ENCODE measurements at regions not wholly inside any gene's neighbourhood (a gene's known extent, or its start where the extent isn't known, plus 50 kb on each side); places are given as distances from the start of the nearest gene placed in this dataset.

GRCh38 chr6:19324376-19324775 is 512.8 kb upstream of the ID4 start:
- Histone ChIP-seq H3K36me3 (ENCODE audit: control insufficient read depth, low read length) (no peaks in the 10 kb centered on the region), H4K20me1 (ENCODE audit: control insufficient read depth, insufficient read depth, low read depth, low read length) (no peaks in the 10 kb centered on the region), H3K9me2 (replicated peaks; ENCODE audit: control insufficient read depth, low read length) (no peaks in the 10 kb centered on the region), H3K9me3 (ENCODE audit: control insufficient read depth, insufficient read depth, low read length) (no peaks in the 10 kb centered on the region), H3K4me2 (ENCODE audit: low read length) (no peak overlapping the region), H3F3A (ENCODE audit: control insufficient read depth, insufficient read depth) (no peaks in the 10 kb centered on the region), H3K27ac (ENCODE audit: low read depth, low read length) (no peak overlapping the region), H3K4me3 (ENCODE audit: low read length) (no peak overlapping the region), H3K4me1 (ENCODE audit: control insufficient read depth, low read length) (peaks cover 9% of the 10 kb centered on the region), H3K27me3 (ENCODE audit: control insufficient read depth, low read length) (no peaks in the 10 kb centered on the region), H3K79me2 (ENCODE audit: control insufficient read depth, low read length) (no peaks in the 10 kb centered on the region)
- TF ChIP-seq EZH2phosphoT487 (IDR thresholded peaks at IDR 0.05; ENCODE audit: borderline replicate concordance, low read length) (no peak), CTCF (IDR thresholded peaks at IDR 0.05; ENCODE audit: low read depth, low read length, poor library complexity, severe bottlenecking) (no peak)

GRCh38 chr6:19325335-19325789 is 511.8 kb upstream of the ID4 start:
- Histone ChIP-seq H3K27me3 (ENCODE audit: control insufficient read depth, low read length) (no peaks in the 10 kb centered on the region), H3K79me2 (ENCODE audit: control insufficient read depth, low read length) (no peaks in the 10 kb centered on the region), H3K4me3 (ENCODE audit: low read length) (no peak overlapping the region), H3K9me3 (ENCODE audit: control insufficient read depth, insufficient read depth, low read length) (no peaks in the 10 kb centered on the region), H4K20me1 (ENCODE audit: control insufficient read depth, insufficient read depth, low read depth, low read length) (no peaks in the 10 kb centered on the region), H3K36me3 (ENCODE audit: control insufficient read depth, low read length) (no peaks in the 10 kb centered on the region), H3K9me2 (replicated peaks; ENCODE audit: control insufficient read depth, low read length) (no peaks in the 10 kb centered on the region), H3K27ac (ENCODE audit: low read depth, low read length) (no peak overlapping the region), H3K4me2 (ENCODE audit: low read length) (no peak overlapping the region), H3K4me1 (ENCODE audit: control insufficient read depth, low read length) (peaks cover 9% of the 10 kb centered on the region), H3F3A (ENCODE audit: control insufficient read depth, insufficient read depth) (no peaks in the 10 kb centered on the region)
- TF ChIP-seq CTCF (IDR thresholded peaks at IDR 0.05; ENCODE audit: low read depth, low read length, poor library complexity, severe bottlenecking) (no peak), EZH2phosphoT487 (IDR thresholded peaks at IDR 0.05; ENCODE audit: borderline replicate concordance, low read length) (no peak)

DNA sequence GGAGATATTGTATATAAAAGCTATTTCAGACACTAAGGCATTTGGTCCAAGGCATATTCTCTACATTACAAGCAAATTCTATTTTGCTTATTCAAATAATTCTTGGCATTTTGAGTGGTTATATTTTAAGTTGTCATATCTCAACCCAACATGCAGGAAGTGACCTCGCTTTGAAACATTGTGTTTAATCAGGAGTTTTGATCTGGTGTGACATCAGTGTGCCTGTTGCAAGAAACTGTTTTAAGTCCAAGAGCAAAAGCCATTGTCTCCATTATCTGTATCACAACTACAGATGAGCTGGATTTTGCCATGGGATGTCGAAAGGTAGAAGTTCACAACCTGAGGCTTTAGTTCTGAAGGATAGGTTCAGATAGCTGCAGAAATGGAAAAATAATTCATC is 509.9 kb upstream of the ID4 start:
- Histone ChIP-seq H3K27ac (ENCODE audit: low read depth, low read length) (no peak overlapping the region), H3K4me2 (ENCODE audit: low read length) (peak overlapping the region; percentile 36), H4K20me1 (ENCODE audit: control insufficient read depth, insufficient read depth, low read depth, low read length) (no peaks in the 10 kb centered on the region), H3K27me3 (ENCODE audit: control insufficient read depth, low read length) (no peaks in the 10 kb centered on the region), H3K4me3 (ENCODE audit: low read length) (no peak overlapping the region), H3K9me2 (replicated peaks; ENCODE audit: control insufficient read depth, low read length) (no peaks in the 10 kb centered on the region), H3K4me1 (ENCODE audit: control insufficient read depth, low read length) (peaks cover 9% of the 10 kb centered on the region), H3K9me3 (ENCODE audit: control insufficient read depth, insufficient read depth, low read length) (no peaks in the 10 kb centered on the region), H3F3A (ENCODE audit: control insufficient read depth, insufficient read depth) (no peaks in the 10 kb centered on the region), H3K36me3 (ENCODE audit: control insufficient read depth, low read length) (no peaks in the 10 kb centered on the region), H3K79me2 (ENCODE audit: control insufficient read depth, low read length) (no peaks in the 10 kb centered on the region)
- no peak for TF ChIP-seq EZH2phosphoT487 (IDR thresholded peaks at IDR 0.05; ENCODE audit: borderline replicate concordance, low read length)

- Histone ChIP-seq H3K27me3 (ENCODE audit: control insufficient read depth, low read length) (no peaks in the 10 kb centered on the region), H3K9me3 (ENCODE audit: control insufficient read depth, insufficient read depth, low read length) (no peaks in the 10 kb centered on the region), H3K4me2 (ENCODE audit: low read length) (peak overlapping the region; percentile 36), H3K9me2 (replicated peaks; ENCODE audit: control insufficient read depth, low read length) (no peaks in the 10 kb centered on the region), H4K20me1 (ENCODE audit: control insufficient read depth, insufficient read depth, low read depth, low read length) (no peaks in the 10 kb centered on the region), H3K79me2 (ENCODE audit: control insufficient read depth, low read length) (no peaks in the 10 kb centered on the region), H3K36me3 (ENCODE audit: control insufficient read depth, low read length) (no peaks in the 10 kb centered on the region), H3K4me3 (ENCODE audit: low read length) (no peak overlapping the region), H3F3A (ENCODE audit: control insufficient read depth, insufficient read depth) (no peaks in the 10 kb centered on the region), H3K4me1 (ENCODE audit: control insufficient read depth, low read length) (peaks cover 9% of the 10 kb centered on the region), H3K27ac (ENCODE audit: low read depth, low read length) (no peak overlapping the region)
- TF ChIP-seq CTCF (IDR thresholded peaks at IDR 0.05; ENCODE audit: low read depth, low read length, poor library complexity, severe bottlenecking) (no peak), EZH2phosphoT487 (IDR thresholded peaks at IDR 0.05; ENCODE audit: borderline replicate concordance, low read length) (no peak)
Measured at GRCh38 chr6:19327661-19328060, 509.5 kb upstream of the ID4 start.
